ENCODE measurements at regions not wholly inside any gene's neighbourhood (a gene's known extent, or its start where the extent isn't known, plus 50 kb on each side); places are given as distances from the start of the nearest gene placed in this dataset.

GRCh38 chr6:125526007-125526720 lies 223.3 kb upstream of the HEY2 start (continued):
- TF ChIP-seq, protein P1, sequence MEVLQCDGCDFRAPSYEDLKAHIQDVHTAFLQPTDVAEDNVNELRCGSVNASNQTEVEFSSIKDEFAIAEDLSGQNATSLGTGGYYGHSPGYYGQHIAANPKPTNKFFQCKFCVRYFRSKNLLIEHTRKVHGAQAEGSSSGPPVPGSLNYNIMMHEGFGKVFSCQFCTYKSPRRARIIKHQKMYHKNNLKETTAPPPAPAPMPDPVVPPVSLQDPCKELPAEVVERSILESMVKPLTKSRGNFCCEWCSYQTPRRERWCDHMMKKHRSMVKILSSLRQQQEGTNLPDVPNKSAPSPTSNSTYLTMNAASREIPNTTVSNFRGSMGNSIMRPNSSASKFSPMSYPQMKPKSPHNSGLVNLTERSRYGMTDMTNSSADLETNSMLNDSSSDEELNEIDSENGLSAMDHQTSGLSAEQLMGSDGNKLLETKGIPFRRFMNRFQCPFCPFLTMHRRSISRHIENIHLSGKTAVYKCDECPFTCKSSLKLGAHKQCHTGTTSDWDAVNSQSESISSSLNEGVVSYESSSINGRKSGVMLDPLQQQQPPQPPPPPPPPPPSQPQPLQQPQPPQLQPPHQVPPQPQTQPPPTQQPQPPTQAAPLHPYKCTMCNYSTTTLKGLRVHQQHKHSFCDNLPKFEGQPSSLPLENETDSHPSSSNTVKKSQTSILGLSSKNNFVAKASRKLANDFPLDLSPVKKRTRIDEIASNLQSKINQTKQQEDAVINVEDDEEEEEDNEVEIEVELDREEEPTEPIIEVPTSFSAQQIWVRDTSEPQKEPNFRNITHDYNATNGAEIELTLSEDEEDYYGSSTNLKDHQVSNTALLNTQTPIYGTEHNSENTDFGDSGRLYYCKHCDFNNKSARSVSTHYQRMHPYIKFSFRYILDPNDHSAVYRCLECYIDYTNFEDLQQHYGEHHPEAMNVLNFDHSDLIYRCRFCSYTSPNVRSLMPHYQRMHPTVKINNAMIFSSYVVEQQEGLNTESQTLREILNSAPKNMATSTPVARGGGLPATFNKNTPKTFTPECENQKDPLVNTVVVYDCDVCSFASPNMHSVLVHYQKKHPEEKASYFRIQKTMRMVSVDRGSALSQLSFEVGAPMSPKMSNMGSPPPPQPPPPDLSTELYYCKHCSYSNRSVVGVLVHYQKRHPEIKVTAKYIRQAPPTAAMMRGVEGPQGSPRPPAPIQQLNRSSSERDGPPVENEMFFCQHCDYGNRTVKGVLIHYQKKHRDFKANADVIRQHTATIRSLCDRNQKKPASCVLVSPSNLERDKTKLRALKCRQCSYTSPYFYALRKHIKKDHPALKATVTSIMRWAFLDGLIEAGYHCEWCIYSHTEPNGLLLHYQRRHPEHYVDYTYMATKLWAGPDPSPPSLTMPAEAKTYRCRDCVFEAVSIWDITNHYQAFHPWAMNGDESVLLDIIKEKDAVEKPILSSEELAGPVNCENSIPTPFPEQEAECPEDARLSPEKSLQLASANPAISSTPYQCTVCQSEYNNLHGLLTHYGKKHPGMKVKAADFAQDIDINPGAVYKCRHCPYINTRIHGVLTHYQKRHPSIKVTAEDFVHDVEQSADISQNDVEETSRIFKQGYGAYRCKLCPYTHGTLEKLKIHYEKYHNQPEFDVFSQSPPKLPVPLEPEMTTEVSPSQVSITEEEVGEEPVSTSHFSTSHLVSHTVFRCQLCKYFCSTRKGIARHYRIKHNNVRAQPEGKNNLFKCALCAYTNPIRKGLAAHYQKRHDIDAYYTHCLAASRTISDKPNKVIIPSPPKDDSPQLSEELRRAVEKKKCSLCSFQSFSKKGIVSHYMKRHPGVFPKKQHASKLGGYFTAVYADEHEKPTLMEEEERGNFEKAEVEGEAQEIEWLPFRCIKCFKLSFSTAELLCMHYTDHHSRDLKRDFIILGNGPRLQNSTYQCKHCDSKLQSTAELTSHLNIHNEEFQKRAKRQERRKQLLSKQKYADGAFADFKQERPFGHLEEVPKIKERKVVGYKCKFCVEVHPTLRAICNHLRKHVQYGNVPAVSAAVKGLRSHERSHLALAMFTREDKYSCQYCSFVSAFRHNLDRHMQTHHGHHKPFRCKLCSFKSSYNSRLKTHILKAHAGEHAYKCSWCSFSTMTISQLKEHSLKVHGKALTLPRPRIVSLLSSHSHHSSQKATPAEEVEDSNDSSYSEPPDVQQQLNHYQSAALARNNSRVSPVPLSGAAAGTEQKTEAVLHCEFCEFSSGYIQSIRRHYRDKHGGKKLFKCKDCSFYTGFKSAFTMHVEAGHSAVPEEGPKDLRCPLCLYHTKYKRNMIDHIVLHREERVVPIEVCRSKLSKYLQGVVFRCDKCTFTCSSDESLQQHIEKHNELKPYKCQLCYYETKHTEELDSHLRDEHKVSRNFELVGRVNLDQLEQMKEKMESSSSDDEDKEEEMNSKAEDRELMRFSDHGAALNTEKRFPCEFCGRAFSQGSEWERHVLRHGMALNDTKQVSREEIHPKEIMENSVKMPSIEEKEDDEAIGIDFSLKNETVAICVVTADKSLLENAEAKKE (CRISPR knock-in tag; IDR thresholded peaks at IDR 0.05), result no peak
- TF ChIP-seq EZH2phosphoT487 (IDR thresholded peaks at IDR 0.05; ENCODE audit: unreplicated experiment) (no peak), JUNB (IDR thresholded peaks at IDR 0.05; ENCODE audit: unreplicated experiment) (no peak)
- TF ChIP-seq, protein P2, sequence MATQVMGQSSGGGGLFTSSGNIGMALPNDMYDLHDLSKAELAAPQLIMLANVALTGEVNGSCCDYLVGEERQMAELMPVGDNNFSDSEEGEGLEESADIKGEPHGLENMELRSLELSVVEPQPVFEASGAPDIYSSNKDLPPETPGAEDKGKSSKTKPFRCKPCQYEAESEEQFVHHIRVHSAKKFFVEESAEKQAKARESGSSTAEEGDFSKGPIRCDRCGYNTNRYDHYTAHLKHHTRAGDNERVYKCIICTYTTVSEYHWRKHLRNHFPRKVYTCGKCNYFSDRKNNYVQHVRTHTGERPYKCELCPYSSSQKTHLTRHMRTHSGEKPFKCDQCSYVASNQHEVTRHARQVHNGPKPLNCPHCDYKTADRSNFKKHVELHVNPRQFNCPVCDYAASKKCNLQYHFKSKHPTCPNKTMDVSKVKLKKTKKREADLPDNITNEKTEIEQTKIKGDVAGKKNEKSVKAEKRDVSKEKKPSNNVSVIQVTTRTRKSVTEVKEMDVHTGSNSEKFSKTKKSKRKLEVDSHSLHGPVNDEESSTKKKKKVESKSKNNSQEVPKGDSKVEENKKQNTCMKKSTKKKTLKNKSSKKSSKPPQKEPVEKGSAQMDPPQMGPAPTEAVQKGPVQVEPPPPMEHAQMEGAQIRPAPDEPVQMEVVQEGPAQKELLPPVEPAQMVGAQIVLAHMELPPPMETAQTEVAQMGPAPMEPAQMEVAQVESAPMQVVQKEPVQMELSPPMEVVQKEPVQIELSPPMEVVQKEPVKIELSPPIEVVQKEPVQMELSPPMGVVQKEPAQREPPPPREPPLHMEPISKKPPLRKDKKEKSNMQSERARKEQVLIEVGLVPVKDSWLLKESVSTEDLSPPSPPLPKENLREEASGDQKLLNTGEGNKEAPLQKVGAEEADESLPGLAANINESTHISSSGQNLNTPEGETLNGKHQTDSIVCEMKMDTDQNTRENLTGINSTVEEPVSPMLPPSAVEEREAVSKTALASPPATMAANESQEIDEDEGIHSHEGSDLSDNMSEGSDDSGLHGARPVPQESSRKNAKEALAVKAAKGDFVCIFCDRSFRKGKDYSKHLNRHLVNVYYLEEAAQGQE (IDR thresholded peaks at IDR 0.05; ENCODE audit: unreplicated experiment), result no peak

- Histone ChIP-seq H3K36me3 (ENCODE audit: insufficient read depth) (no peaks in the 10 kb centered on the region), H3K9me2 (ENCODE audit: insufficient read depth) (0 out of 2 replicates have a peak, but pooled peaks cover 5% of the 10 kb centered on the region), H3K27me3 (ENCODE audit: insufficient read depth) (no peaks in the 10 kb centered on the region), H3K4me3 (peak overlapping the region; percentile 37), H4K20me1 (replicated peaks; ENCODE audit: insufficient read depth) (no peaks in the 10 kb centered on the region), H3K4me1 (ENCODE audit: insufficient read depth) (peaks cover 20% of the 10 kb centered on the region), H3K4me2 (peak overlapping the region; percentile 67), H3F3A (replicated peaks; ENCODE audit: low read depth) (no peaks in the 10 kb centered on the region), H3K27ac (ENCODE audit: low read depth) (peak overlapping the region; percentile 86), H3K79me2 (replicated peaks; ENCODE audit: insufficient read depth) (no peaks in the 10 kb centered on the region), H2AFZ (peak overlapping the region; percentile 53; the same call in 1 of the 2 replicates)
- Mint-ChIP-seq H3K9me3 (no peaks in the 10 kb centered on the region), H3K4me1 (peaks cover 28% of the 10 kb centered on the region), H3K36me3 (ENCODE audit: low read depth) (no peaks in the 10 kb centered on the region), H3K4me3 (0 out of 3 replicates have a peak overlapping the region, but pooled peaks have one; percentile 0), H3K27ac (peak overlapping the region; percentile 77), H3K27me3 (ENCODE audit: insufficient read depth, low read depth, poor library complexity) (peaks cover 8% of the 10 kb centered on the region)
- ATAC-seq, result peak; percentile 98
- DNase-seq (ENCODE audit: low spot score), result peak; percentile 84
- TF ChIP-seq NANOG (IDR thresholded peaks at IDR 0.05; ENCODE audit: borderline replicate concordance) (no peak), JUNB (IDR thresholded peaks at IDR 0.05; ENCODE audit: unreplicated experiment) (no peak), CREB1 (CRISPR knock-in tag; IDR thresholded peaks at IDR 0.05; ENCODE audit: low read depth) (no peak), POLR2AphosphoS5 (IDR thresholded peaks at IDR 0.05; ENCODE audit: low read depth) (no peak), ZNF331 (CRISPR knock-in tag; IDR thresholded peaks at IDR 0.05; ENCODE audit: low read depth) (no peak), EZH2 (IDR thresholded peaks at IDR 0.05; ENCODE audit: low read depth, unreplicated experiment) (no peak), ZNF114 (CRISPR knock-in tag; IDR thresholded peaks at IDR 0.05) (no peak)
- TF ChIP-seq, protein P2 (IDR thresholded peaks at IDR 0.05; ENCODE audit: unreplicated experiment), result no peak
Observed at GRCh38 chr6:125528621-125529041, 220.8 kb upstream of the HEY2 start.

Measured in GM23338 (cell line).